ENCODE measurements at regions not wholly inside any gene's neighbourhood (a gene's known extent, or its start where the extent isn't known, plus 50 kb on each side); places are given as distances from the start of the nearest gene placed in this dataset.
"Not testable (repeated sequence)": the region's sequence is repeated elsewhere in the genome, so short reads cannot be mapped to it uniquely, and the experiment has no call there.

DNA sequence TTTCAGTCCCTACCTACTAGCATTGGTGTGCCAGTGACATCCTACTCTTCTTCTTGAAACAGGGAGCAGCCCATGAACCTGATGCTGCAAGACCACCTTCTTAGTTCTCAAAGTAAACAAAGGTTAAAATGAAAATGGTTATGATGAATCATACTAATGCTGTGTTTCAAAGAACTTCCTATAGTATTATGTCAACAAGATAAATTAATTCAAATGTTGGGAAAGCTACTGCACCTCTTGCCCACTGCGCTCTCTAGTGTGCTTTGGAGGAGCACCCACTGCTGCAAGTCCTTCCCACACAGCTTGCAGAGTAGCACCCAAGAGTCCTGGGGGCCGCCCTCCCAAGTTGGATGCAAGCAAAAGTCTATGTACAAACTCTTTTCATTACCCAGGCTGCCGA lies 81.1 kb downstream of the CD200R1L start:
- no peak for DNase-seq (ENCODE audit: low spot score)

DNA sequence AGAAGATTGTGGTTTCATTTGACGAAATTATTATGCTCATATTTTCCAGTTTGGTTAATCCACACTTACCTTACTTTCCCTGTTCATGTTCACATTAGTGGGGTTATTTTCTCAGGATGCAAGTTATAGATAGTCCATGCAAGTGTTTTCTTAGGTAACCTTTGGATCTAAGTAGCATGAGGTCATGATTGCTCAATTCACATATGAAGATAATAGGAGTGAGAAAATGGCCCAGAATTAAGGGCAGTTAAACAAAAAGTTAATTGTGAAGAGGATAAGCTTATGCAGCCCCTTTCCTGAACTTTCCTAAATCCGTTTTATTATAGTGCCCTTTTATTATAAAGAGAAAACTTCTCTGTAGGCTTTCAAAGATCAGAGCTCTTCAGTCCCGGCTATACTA lies 83.4 kb downstream of the CD200R1L start:
- DNase-seq (ENCODE audit: low spot score) = no peak

DNA sequence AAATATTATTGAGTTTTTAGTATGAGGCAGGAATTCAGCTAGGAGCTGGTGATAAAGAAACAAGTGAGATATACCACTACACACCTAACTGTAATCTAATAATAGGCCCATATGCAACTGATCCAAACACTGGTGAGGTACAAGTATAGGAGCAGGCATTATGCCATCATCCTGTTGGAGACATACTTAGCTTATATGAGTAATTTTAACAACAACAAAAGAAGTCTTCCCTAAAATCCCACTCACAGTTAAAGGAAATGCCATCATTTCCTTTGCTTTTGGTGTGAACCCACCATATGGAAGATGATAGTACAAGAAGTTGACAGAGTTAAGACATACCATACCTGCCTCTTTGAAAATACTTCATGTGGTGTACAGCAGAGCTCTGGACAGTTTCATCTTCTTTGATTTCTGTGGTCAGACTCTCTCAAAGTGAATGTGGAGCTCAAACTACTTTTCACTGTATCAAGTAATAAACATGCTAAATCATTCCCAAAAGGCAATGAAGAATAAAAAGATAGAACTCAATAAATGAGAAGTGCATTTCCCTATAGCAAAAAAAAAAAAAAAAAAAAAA lies 85.5 kb downstream of the CD200R1L start:
- no peak for DNase-seq (ENCODE audit: low spot score)

DNA sequence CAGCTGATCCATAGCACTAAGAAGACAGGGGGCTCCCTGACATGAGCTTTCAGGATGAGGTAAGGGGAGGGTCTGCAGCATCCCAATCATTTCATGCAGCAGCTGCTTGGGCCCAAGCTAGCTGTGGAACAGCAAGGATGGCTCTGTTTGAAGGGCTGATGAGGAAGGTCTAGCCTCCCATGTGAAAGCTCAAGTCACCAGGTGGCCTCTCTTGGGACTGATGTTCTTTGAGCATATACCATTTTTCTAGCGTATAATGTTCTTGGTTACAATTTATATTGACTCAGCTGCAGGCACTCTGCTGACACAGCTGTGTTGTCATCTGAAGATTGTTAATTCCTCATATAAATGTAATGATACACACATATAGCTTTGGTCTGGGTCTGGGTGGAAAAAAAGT lies 87.0 kb downstream of the CD200R1L start:
- no peak for DNase-seq (ENCODE audit: low spot score)

DNA sequence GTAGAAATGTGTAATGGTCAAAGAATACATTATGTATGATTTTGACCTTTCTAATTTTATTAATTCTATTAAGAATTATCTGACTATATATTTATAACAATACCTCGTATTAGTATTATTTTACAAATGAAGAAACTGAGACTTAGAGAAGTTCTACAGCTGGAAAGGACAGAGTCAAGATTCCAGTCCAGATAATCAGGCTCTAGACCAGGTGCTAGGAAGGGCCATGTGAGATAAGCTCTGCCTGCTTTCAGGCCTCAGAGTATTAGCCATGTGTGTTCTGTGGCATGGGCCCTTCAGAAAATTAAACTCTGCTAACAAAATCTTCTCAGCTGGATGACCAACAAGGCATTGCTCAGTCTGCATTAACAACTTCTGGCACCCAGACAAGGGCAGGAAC lies 87.5 kb downstream of the CD200R1L start:
- DNase-seq (ENCODE audit: low spot score) = no peak

DNA sequence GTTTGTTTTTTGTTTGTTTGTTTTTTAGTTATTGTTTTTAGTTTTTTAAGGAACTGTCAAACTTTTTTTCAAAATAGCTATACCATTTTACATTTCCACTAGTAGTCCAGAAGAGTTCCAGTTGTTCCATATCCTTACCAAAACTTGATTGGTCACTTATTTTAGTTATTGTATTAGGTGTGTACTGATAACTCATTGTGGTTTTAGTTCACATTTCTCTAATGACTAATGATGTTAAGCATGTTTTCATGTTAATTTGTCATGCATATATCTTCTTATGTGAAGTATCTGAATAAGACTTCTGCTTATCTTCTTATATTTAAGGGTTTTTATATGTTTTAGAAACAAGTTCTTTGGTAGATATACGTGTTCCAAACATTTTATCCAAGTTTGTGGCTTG lies 89.5 kb downstream of the CD200R1L start:
- DNase-seq (ENCODE audit: low spot score) = no peak

DNA sequence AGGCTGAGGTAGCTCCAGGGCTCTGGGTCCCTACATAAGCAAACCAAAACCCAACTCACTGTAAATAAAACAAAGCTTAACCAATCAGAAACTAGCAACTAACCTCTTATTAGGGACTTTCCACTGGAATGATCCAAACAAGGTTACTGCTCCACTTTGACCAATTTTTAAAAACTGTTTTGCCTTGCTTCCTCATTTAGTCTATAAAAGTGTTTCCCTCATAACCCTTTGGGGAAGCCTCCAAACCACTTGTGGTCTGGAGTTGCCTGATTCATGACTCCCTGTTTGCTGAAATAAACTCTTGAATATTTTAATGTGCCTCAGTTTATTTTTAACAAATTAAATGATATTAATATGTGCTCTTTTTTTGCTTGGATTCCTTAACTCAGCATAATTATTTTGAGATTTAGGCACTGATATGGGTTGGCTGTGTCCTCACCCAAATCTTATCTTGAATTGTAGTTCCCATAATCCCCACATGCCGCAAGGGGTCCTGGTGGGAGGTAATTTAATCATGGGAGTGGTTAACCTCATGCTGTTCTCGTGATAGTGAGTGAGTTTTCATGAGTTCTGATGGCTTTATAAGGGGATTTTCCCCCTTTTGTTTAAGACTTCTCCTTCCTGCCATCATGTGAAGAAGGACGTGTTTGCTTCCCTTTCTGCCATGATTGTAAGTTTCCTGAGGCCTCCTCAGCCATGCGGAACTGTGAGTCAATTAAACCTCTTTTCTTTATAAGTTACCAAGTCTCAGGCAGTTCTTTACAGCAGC lies 90.6 kb downstream of the CD200R1L start:
- no peak for DNase-seq (ENCODE audit: low spot score)

DNA sequence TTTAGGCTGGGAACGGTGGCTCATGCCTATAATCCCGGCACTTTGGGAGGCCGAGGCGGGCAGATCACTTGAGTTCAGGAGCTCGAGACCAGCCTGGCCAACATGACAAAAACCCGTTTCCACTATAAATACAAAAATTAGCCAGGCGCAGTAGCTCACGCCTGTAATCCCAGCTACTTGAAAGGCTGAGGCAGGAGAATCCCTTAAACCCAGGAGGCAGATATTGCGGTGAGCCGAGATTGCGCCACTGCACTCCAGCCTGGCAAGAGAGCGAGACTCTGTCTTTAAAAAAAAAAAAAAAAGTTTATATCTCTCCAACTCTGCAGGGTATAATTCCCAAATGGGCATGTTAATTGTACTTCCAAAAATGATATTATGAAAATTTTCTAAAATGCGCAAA lies 91.6 kb downstream of the CD200R1L start:
- not testable (repeated sequence) for DNase-seq (ENCODE audit: low spot score)

DNA sequence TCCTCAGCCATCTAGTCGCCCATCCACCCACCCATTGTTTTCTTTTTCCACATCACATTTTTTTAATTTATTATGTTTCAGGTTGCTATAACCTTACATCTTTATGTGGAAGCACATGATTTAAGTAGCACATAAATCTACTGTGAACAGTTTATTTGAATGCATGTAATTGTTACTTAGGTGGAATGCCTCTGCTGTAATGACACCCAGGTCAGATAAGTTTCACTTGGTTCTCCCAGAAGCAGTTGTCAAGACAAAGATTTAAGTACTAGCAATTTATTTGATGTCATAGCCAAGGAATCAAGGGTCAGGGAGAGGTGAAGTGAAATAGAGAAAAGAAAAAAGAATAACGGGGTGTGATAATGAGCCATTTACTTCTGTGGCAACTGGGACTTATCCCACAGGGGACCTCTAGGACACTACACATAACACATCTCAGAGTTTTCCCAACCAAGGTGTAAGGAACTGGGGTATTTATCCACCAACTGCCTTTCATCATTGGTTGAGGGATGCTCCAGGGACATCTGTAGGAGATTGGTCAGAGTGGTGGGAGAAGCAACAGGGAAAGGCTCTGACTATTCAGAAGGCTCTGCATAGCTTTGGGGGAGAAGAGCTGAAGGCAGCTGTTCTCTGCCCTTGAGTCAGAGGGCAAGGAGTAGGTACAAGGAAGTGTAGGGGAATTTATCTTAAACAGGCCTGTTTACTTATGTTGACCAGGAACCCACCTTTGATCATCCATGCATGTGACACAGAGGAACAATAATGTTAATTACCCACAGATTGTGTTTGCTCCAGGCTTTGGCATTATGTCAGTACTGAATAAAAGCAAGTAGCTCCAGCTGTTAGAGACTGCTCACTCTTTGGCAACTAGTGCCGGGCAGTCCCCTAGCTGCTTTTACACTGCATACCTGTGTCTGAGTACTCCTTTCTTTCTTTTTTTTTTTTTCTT lies 94.8 kb downstream of the CD200R1L start:
- DNase-seq (ENCODE audit: low spot score) = no peak

DNA sequence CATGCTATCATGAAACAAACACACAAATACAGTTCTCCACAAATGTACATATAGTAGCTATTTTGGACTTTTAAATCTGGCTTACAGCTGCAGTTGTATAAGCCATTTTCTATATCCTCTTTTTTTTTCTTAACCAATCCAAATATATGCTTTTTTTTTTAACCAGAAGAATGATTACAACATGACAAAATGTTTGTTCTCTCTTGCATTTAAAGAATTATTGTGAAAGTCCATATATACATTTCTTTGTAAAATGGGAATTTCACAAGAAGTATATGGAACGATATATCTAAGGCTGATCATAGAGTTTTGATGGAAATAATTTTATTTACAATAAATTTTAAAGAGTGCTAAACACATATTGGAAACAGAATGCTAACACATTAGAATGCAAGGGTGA lies 95.6 kb downstream of the CD200R1L start:
- no peak for DNase-seq (ENCODE audit: low spot score)

DNA sequence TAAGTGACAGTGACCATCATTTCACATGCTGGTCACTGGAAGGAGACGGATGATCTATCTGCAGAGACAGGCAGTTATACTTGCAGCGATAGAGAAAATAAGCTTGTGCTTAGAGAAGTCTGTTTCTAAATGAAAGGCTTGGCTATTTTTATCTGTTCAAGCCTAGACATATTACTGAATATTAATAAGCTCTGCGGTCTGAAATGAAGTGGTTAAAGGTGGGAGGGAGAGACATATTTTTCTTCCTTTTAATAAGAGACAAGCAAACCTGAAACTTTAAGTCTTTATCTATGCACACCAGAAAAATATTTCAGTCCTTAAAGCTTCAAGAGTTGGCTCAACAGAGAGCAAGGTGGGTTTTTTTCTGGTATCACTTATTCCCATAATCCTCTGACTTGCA lies 99.0 kb downstream of the CD200R1L start:
- no peak for DNase-seq (ENCODE audit: low spot score)

DNA sequence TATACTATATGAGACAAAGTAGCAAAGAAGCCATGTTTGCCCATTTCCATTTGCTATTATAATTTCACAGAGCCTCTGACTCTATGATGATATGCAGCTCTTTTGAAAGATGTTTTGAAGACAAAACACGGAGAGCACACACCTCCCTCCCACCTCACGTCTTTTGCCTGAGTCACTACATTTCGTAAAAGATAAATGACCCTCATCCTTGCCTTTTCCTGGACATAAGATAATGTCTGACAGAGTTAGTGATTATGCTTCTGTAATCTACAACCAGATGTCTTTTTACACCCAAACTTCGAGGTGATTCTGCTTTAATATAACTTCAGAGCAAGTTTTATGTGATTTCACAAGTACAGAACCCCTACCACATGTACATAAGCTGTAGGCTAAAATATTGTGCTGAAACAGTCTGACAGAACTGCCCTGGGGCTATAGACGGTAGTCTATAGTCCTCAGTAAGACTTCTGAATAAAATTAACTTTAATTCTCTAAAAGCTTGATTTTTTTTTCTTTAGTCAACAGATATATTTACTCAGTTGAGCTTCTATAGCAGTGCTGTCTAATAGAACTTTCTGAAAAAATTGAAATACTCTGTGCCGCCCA lies 99.9 kb downstream of the CD200R1L start:
- DNase-seq (ENCODE audit: low spot score) = no peak

DNA sequence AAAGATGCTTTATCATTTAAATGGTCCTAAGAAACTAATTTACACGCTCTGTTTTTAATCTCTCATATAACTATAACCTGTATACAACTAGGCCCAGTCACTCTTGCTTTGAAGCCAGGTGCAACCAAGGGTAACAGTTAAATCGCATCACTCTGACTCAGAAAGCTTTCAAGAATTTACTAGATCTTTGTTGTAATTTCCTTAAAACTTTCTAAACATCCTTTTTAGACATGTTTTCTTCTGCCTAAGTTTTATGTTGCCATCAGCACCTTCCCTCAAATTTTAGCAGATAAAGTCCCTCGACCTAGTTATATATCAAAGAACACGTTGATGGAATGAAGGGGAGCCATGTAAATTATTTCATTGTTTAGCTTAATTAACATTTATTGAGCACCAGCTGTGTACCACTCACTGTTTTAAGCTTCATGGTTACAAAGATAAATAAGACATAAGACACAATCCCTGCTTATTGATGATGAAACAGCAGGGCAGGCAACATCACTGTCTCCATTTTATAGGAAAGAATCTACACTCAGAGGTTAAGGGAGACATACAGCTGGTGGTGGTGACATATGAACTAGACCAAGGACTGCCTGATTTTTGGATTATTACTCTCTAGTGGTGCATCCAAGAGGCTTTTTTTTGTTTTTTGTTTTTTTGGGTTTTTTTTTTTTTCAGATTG lies 101.0 kb downstream of the CD200R1L start:
- no peak for DNase-seq (ENCODE audit: low spot score)

DNA sequence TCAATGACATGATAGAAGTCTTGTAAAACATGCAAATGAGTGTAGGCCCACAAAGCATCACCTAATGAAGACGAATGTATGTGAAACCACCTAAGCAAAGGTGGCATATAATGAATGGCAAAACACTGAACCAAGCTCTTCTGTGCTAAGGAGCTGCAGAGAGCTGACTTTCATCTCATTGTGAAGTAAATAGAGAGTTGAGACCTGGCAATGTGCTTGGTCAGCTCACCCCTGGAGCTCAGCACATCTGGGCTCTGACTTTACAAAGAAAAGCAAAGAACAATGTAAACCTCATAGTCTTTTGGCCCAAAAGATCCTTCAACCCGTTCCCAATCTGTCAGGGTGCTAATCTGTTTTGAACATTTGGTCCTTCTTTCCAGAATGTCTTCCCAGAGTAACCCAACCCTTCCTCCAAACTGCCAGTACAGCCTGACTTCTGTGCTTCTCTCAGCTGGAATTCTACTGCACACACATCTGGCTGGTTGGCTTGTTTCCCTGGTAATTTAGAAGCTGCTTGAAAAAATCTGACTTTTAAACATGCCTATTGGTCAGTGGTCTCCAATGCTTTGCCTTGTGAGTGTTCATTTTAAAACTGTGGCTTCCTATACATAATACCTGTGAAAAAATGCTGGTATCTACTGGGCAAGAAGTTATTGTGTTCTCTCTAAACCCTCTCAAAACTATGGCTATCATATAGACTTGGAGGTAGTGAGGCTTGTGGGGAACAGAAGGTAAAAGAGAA lies 101.7 kb downstream of the CD200R1L start:
- DNase-seq (ENCODE audit: low spot score) = no peak

DNA sequence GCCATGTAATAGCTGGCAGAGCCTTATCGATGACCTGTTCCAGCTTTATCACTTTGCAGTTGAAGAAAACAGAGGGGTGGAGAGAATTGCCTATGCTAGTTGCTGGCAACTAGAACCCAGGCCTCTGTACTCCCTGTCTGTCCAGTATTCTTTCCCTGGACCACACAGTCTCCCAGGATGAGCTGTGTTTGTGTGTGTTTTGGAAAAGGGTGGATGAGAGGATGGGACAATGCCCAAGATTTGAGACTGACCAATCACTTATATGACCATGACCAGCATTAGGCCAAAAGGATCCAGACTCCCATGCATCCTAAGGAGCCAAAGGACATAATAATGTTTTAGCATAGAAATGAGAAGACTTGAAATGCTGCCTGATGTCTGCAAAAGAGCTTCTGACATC lies 102.6 kb downstream of the CD200R1L start:
- DNase-seq (ENCODE audit: low spot score) = no peak

DNA sequence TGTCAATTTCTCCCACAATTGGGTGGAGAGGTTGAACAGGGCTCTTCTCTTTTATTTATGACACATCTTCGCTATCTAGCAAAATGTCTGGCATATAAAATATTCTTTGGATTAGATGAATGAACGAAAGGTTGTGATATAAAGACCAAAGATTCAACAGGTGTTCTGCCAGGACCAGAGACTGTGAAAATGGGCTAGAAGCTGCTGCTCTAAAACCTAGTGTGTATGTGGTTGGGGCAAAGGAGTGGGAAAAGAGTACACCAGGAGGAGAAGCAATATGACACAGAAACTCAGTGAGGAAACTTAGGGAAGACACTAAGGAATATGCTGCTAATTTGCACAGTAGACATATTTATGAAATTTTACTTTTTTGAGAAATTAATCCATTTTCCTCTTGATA lies 102.0 kb upstream of the CCDC80 start:
- no peak for DNase-seq (ENCODE audit: low spot score)

DNA sequence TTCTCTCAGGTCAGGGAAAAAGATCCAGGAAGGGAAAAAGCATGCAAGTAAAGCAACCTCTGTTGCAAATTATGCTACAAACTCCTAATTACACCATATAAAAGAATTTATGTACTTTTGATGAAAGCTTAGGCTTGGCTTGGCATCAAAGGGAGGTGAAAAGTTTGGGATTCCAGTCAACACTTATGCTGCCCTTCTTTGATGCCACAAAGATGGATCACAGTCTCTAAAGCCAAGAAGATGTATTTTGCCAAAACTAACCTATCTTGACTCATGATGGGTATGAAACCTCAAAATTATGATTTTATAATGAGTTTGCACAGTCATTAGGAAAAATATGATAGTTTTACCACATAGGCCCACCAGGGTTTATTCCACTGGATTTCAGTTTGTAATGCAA lies 101.0 kb upstream of the CCDC80 start:
- DNase-seq (ENCODE audit: low spot score) = no peak

DNA sequence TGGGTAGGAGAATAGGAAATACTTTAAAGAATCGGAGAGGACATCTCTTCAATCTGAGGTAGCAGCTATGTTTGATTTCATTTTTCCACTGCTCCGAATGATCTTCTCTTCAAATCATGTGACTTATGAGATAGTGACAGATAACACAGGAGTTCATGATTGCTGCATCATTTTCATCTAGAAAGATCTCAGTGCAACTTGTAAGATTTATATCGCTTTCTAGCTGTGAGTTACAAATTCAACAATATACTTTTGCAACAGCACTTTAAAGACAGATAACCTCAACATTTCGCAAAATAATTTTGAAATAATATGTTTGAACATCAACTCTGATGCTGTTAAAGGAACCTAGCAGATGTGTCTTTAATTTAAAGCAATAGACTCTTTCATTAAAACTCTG lies 99.9 kb upstream of the CCDC80 start:
- no peak for DNase-seq (ENCODE audit: low spot score)

DNA sequence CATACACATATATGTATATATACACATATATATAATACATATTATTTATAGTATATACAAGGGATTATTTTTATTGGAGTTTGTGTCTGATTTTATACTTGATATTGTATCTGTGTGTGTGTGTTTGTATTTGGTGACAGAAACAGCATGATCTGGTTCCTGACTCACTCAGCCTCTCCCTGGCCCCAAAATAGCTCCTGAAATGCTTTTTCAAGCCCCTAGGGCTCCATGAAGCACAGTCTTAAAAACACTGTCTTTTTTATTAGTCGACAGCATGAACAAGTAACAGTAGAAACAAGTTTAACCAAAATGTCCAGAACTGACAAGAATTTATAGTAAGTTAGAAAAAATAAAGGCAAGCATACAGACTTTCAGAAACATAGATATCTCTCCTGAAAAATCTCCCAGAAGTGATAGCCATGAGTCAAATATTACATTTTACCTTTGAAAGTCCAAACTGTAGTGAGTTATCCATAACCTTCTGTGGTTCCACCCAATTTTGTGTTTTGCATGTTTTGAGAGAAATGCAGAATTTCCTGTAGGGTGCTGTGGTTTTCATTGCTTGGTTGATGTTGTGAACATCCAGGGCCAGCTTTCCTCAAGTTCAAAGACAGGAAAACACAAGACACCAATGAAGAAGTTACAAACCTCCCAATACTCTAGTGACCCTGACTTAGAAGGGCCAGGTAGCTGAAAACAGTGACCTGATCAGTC lies 98.5 kb upstream of the CCDC80 start:
- DNase-seq (ENCODE audit: low spot score) = peak; percentile 25

DNA sequence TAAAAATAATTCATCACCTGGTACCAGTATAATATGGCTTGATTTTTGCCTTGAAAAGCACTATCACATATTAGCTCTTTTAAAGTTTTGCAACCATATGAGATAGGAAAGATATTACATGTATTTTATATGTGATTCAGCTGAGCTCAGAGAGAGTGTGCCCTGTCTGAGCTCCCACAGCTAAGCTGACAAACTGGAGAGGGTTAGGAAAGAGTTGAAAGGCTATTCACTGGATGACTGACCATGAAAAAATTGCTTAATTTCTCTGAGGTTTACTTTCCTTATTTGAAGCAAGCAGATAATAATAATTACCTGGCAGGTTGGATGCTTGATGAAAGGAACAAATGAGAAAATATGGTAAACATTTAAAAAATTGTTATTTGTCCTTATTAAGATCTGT lies 97.4 kb upstream of the CCDC80 start:
- DNase-seq (ENCODE audit: low spot score) = peak; percentile 26
